ENCODE measurements at regions not wholly inside any gene's neighbourhood (a gene's known extent, or its start where the extent isn't known, plus 50 kb on each side); places are given as distances from the start of the nearest gene placed in this dataset.
A peak's percentile ranks its signal among the peaks of the same experiment; 100 is the strongest.

GRCh38 chr20:4073852-4074741, 58.7 kb upstream of the RNF24 start:
- H3K9me3 ChIP-seq (ENCODE audit: control insufficient read depth, low read length), result no peaks in the 10 kb centered on the region
- H3K4me1 ChIP-seq (ENCODE audit: control insufficient read depth in 1 of 2, insufficient read depth in 2 of 2, low read length in 2 of 2), result peaks cover 3 to 4% of the 10 kb centered on the region in 2 donors
- H3K36me3 ChIP-seq (ENCODE audit: control insufficient read depth in 1 of 2, insufficient read depth in 2 of 2, low read length in 1 of 2), result no peaks in the 10 kb centered on the region
- no peaks in the 10 kb centered on the region for H3K27me3 ChIP-seq (ENCODE audit: control insufficient read depth in 1 of 2, insufficient read depth in 2 of 2, low read length in 1 of 2)
- WGBS, 2 donors, result 81 to 85% methylated on average over 6 of the region's 6 CpGs
- no peak for DNase-seq
- intact Hi-C loops (cut with DNase I), result no loop called here
- no peak overlapping the region for H3K27ac ChIP-seq (ENCODE audit: low read depth in 1 of 2, low read length in 2 of 2)
- ATAC-seq (ENCODE audit: low FRiP score), result no peak
- no peak overlapping the region for H3K4me3 ChIP-seq (ENCODE audit: low read length in 2 of 2)

- Histone ChIP-seq H3K27ac (ENCODE audit: low read depth in 1 of 2, low read length in 2 of 2) (peak overlapping the region; percentile 98 to 99), H3K36me3 (ENCODE audit: control insufficient read depth in 1 of 2, insufficient read depth in 2 of 2, low read length in 1 of 2) (no peaks in the 10 kb centered on the region), H3K4me1 (ENCODE audit: control insufficient read depth in 1 of 2, insufficient read depth in 2 of 2, low read length in 2 of 2) (peaks cover 3 to 12% of the 10 kb centered on the region in 2 donors), H3K4me3 (ENCODE audit: low read length in 2 of 2) (no peak overlapping the region), H3K9me3 (ENCODE audit: control insufficient read depth, low read length) (no peaks in the 10 kb centered on the region), H3K27me3 (ENCODE audit: control insufficient read depth in 1 of 2, insufficient read depth in 2 of 2, low read length in 1 of 2) (no peaks in the 10 kb centered on the region)
- 62 to 70% methylated on average over 5 of the region's 5 CpGs for WGBS, 2 donors
- ATAC-seq (ENCODE audit: low FRiP score), result peak; percentile 49
- no peak for DNase-seq
- intact Hi-C loops (cut with DNase I), result no loop called here
These were observed 55.9 kb upstream of the RNF24 start for GRCh38 chr20:4071178-4071693.

- no peak for ATAC-seq (ENCODE audit: low FRiP score)
- Histone ChIP-seq H3K27me3 (ENCODE audit: control insufficient read depth in 1 of 2, insufficient read depth in 2 of 2, low read length in 1 of 2) (no peaks in the 10 kb centered on the region), H3K4me3 (ENCODE audit: low read length in 2 of 2) (no peak overlapping the region), H3K27ac (ENCODE audit: low read depth in 1 of 2, low read length in 2 of 2) (peak overlapping the region; percentile 98 to 99), H3K4me1 (ENCODE audit: control insufficient read depth in 1 of 2, insufficient read depth in 2 of 2, low read length in 2 of 2) (peaks cover 3 to 15% of the 10 kb centered on the region in 2 donors), H3K36me3 (ENCODE audit: control insufficient read depth in 1 of 2, insufficient read depth in 2 of 2, low read length in 1 of 2) (no peaks in the 10 kb centered on the region), H3K9me3 (ENCODE audit: control insufficient read depth, low read length) (no peaks in the 10 kb centered on the region)
- intact Hi-C loops (cut with DNase I), result no loop called here
- no peak for DNase-seq
- 35 to 39% methylated on average over 3 of the region's 3 CpGs for WGBS, 2 donors
These were observed 55.2 kb upstream of the RNF24 start for GRCh38 chr20:4070323-4071177.

GRCh38 chr20:4069751-4070150, 54.4 kb upstream of the RNF24 start:
- no peak overlapping the region for H3K4me3 ChIP-seq (ENCODE audit: low read length in 2 of 2)
- 41 to 44% methylated on average over 2 of the region's 2 CpGs for WGBS, 2 donors
- H3K36me3 ChIP-seq (ENCODE audit: control insufficient read depth in 1 of 2, insufficient read depth in 2 of 2, low read length in 1 of 2), result no peaks in the 10 kb centered on the region
- DNase-seq (no peak), ATAC-seq (ENCODE audit: low FRiP score) (peak; percentile 67)
- peaks cover 3 to 16% of the 10 kb centered on the region in 2 donors for H3K4me1 ChIP-seq (ENCODE audit: control insufficient read depth in 1 of 2, insufficient read depth in 2 of 2, low read length in 2 of 2)
- intact Hi-C loops (cut with DNase I), result loop anchor here in 1 of 2 donors (5.0 kb wide), 1 partner anchor 57 kb away; no protein-coding TSS in a partner anchor
- H3K27ac ChIP-seq (ENCODE audit: low read depth in 1 of 2, low read length in 2 of 2), result peak overlapping the region; percentile 98 to 99
- no peaks in the 10 kb centered on the region for H3K9me3 ChIP-seq (ENCODE audit: control insufficient read depth, low read length)
- no peaks in the 10 kb centered on the region for H3K27me3 ChIP-seq (ENCODE audit: control insufficient read depth in 1 of 2, insufficient read depth in 2 of 2, low read length in 1 of 2)

- Histone ChIP-seq H3K9me3 (ENCODE audit: control insufficient read depth, low read length) (no peaks in the 10 kb centered on the region), H3K27ac (ENCODE audit: low read depth in 1 of 2, low read length in 2 of 2) (peak overlapping the region in 1 of 2 donors; percentile 98), H3K36me3 (ENCODE audit: control insufficient read depth in 1 of 2, insufficient read depth in 2 of 2, low read length in 1 of 2) (no peaks in the 10 kb centered on the region), H3K27me3 (ENCODE audit: control insufficient read depth in 1 of 2, insufficient read depth in 2 of 2, low read length in 1 of 2) (no peaks in the 10 kb centered on the region), H3K4me1 (ENCODE audit: control insufficient read depth in 1 of 2, insufficient read depth in 2 of 2, low read length in 2 of 2) (peaks cover 3 to 16% of the 10 kb centered on the region in 2 donors), H3K4me3 (ENCODE audit: low read length in 2 of 2) (no peak overlapping the region)
- ATAC-seq (ENCODE audit: low FRiP score) (no peak), DNase-seq (no peak)
- intact Hi-C loops (cut with DNase I), result loop anchor here in 1 of 2 donors (5.0 kb wide), 1 partner anchor 56 kb away; no protein-coding TSS in a partner anchor
- 17 to 48% methylated on average over 4 of the region's 4 CpGs for WGBS, 2 donors
These were observed 53.4 kb upstream of the RNF24 start for GRCh38 chr20:4068708-4069107.

GRCh38 chr20:4067600-4068261, 52.4 kb upstream of the RNF24 start:
- Histone ChIP-seq H3K4me3 (ENCODE audit: low read length in 2 of 2) (no peak overlapping the region), H3K27ac (ENCODE audit: low read depth in 1 of 2, low read length in 2 of 2) (peak overlapping the region; percentile 29 to 71), H3K36me3 (ENCODE audit: control insufficient read depth in 1 of 2, insufficient read depth in 2 of 2, low read length in 1 of 2) (no peaks in the 10 kb centered on the region), H3K4me1 (ENCODE audit: control insufficient read depth in 1 of 2, insufficient read depth in 2 of 2, low read length in 2 of 2) (peaks cover 3 to 16% of the 10 kb centered on the region in 2 donors), H3K9me3 (ENCODE audit: control insufficient read depth, low read length) (no peaks in the 10 kb centered on the region), H3K27me3 (ENCODE audit: control insufficient read depth in 1 of 2, insufficient read depth in 2 of 2, low read length in 1 of 2) (no peaks in the 10 kb centered on the region)
- 89 to 93% methylated on average over 8 of the region's 8 CpGs for WGBS, 2 donors
- DNase-seq (no peak), ATAC-seq (ENCODE audit: low FRiP score) (no peak)
- intact Hi-C loops (cut with DNase I), result loop anchor here in 1 of 2 donors (5.0 kb wide), 1 partner anchor 55 kb away; no protein-coding TSS in a partner anchor

- ATAC-seq (ENCODE audit: low FRiP score), result no peak
- no peak for DNase-seq
- peak overlapping the region; percentile 55 to 71 for H3K27ac ChIP-seq (ENCODE audit: low read depth in 1 of 2, low read length in 2 of 2)
- H3K9me3 ChIP-seq (ENCODE audit: control insufficient read depth, low read length), result no peaks in the 10 kb centered on the region
- H3K4me1 ChIP-seq (ENCODE audit: control insufficient read depth in 1 of 2, insufficient read depth in 2 of 2, low read length in 2 of 2), result peaks cover 3 to 16% of the 10 kb centered on the region in 2 donors
- no peak overlapping the region for H3K4me3 ChIP-seq (ENCODE audit: low read length in 2 of 2)
- WGBS, 2 donors, result 96 to 97% methylated on average over 5 of the region's 5 CpGs
- H3K36me3 ChIP-seq (ENCODE audit: control insufficient read depth in 1 of 2, insufficient read depth in 2 of 2, low read length in 1 of 2), result no peaks in the 10 kb centered on the region
- intact Hi-C loops (cut with DNase I), result loop anchor here in 1 of 2 donors (5.0 kb wide), 1 partner anchor 54 kb away; no protein-coding TSS in a partner anchor
- no peaks in the 10 kb centered on the region for H3K27me3 ChIP-seq (ENCODE audit: control insufficient read depth in 1 of 2, insufficient read depth in 2 of 2, low read length in 1 of 2)
These were observed 51.2 kb upstream of the RNF24 start for GRCh38 chr20:4066551-4066950.

- Histone ChIP-seq H3K9me3 (ENCODE audit: control insufficient read depth, low read length) (no peaks in the 10 kb centered on the region), H3K36me3 (ENCODE audit: control insufficient read depth in 1 of 2, insufficient read depth in 2 of 2, low read length in 1 of 2) (no peaks in the 10 kb centered on the region), H3K4me3 (ENCODE audit: low read length in 2 of 2) (no peak overlapping the region), H3K4me1 (ENCODE audit: control insufficient read depth in 1 of 2, insufficient read depth in 2 of 2, low read length in 2 of 2) (peaks cover 0 to 16% of the 10 kb centered on the region in 2 donors), H3K27ac (ENCODE audit: low read depth in 1 of 2, low read length in 2 of 2) (peak overlapping the region; percentile 37 to 45), H3K27me3 (ENCODE audit: control insufficient read depth in 1 of 2, insufficient read depth in 2 of 2, low read length in 1 of 2) (no peaks in the 10 kb centered on the region)
- 10 to 13% methylated on average over 2 of the region's 2 CpGs for WGBS, 2 donors
- intact Hi-C loops (cut with DNase I), result loop anchor here in 1 of 2 donors (2.0 to 5.0 kb wide), 2 partner anchors 19 to 53 kb away; no protein-coding TSS in a partner anchor
- ATAC-seq (ENCODE audit: low FRiP score), result no peak
- DNase-seq, result no peak
These were observed 50.1 kb upstream of the RNF24 start for GRCh38 chr20:4065391-4065844.

All from aorta (tissue), 5 donors.